ENCODE measurements at regions not wholly inside any gene's neighbourhood (a gene's known extent, or its start where the extent isn't known, plus 50 kb on each side); places are given as distances from the start of the nearest gene placed in this dataset.

GRCh38 chr12:83889745-83890144, 1022.9 kb downstream of the SLC6A15 start:
- TF ChIP-seq YY1 (IDR thresholded peaks at IDR 0.05; ENCODE audit: insufficient read depth, insufficient read length) (no peak), SUZ12 (IDR thresholded peaks at IDR 0.05; ENCODE audit: extremely low read depth, insufficient read depth, insufficient read length) (no peak), ZNF274 (IDR thresholded peaks at IDR 0.05; ENCODE audit: low read depth, low read length) (no peak)
